K562 (cell line): ENCODE measurements at regions not wholly inside any gene's neighbourhood (a gene's known extent, or its start where the extent isn't known, plus 50 kb on each side); places are given as distances from the start of the nearest gene placed in this dataset.
A peak's percentile ranks its signal among the peaks of the same experiment; 100 is the strongest.

Source experiments
- ATAC-seq: fragments of 200-7000 bp; cut with Tn5 transposase; 3 replicates; pipeline ENCODE4 v1.9.1; 2020; ENCODE audit warnings: moderate library complexity
- BruUV-seq: library from RNA; stranded (reverse); fragments of 400-500 nt; replicated peaks from 2 replicates; lab custom pipeline; 2021; lab: Mats Ljungman, UMichigan
- CTCF ChIA-PET: fragments of 300-600 bp; formaldehyde crosslinking; extraction: SDS; loops from one replicate; lab custom pipeline; 2021; ENCODE audit warnings: low intra/inter-chr PET ratio; lab: Yijun Ruan, JAX
- POLR2A ChIA-PET: fragments of 300-600, 350-650 bp; sonication (Branson Sonifier 250); formaldehyde crosslinking; extraction: SDS; loops from one replicate; lab custom pipeline; 2021; ENCODE audit warnings: antibody characterized with exemption, inconsistent platforms; lab: Yijun Ruan, JAX
- DNase-seq, 4 experiments: peaks; one replicate each; pipeline versions ENCODE4 v3.0.0 to v3.0.0-alpha.2; 2011 to 2018; ENCODE audit warnings: low spot score in 3 of 4, mixed read lengths in 3 of 4; ENCODE audit errors: extremely low read depth in 1 of 4
- FAIRE-seq: peaks from 2 replicates; lab custom pipeline; 2011; peaks lifted over from hg19 to GRCh38; lab: Jason Lieb, UNC
- H2AFZ ChIP-seq: 2 replicates; pipeline ENCODE4 v1.6.0; 2011; ENCODE audit warnings: low read depth, low read length, control low read depth, inconsistent platforms
- H3K27ac ChIP-seq: fragments of 200-600 bp; 3 replicates; pipeline ENCODE4 v1.8.0; 2011; ENCODE audit warnings: low read depth, mild to moderate bottlenecking, control low read depth, inconsistent platforms, low read length, moderate library complexity, mixed read lengths; ENCODE audit errors: extremely low read depth
- H3K27me3 ChIP-seq, 2 experiments: fragments of 300-600 bp in 1 of 2; 2 replicates in 1 of 2; 3 replicates in 1 of 2; pipeline versions ENCODE4 v1.6.0 to v1.8.0; 2011; ENCODE audit warnings: inconsistent platforms in 2 of 2, low read length in 2 of 2, mild to moderate bottlenecking in 1 of 2, mixed read lengths in 1 of 2, moderate library complexity in 1 of 2; ENCODE audit not compliant: control insufficient read depth in 2 of 2, insufficient read depth in 2 of 2
- H3K36me3 ChIP-seq: fragments of 300-600 bp; 3 replicates; pipeline ENCODE4 v1.8.0; 2011; ENCODE audit warnings: mild to moderate bottlenecking, low read length, inconsistent platforms; ENCODE audit not compliant: control insufficient read depth, insufficient read depth
- H3K4me1 ChIP-seq, 2 experiments: fragments of 200-600 bp in 1 of 2; replicated peaks in 1 of 2; 2 replicates in 1 of 2; 3 replicates in 1 of 2; pipeline versions ENCODE4 v1.5.1 to v1.8.0; 2011; ENCODE audit warnings: inconsistent platforms in 2 of 2, low read length in 2 of 2, mild to moderate bottlenecking in 1 of 2, mixed read lengths in 1 of 2, moderate library complexity in 1 of 2; ENCODE audit not compliant: control insufficient read depth in 2 of 2, insufficient read depth in 2 of 2
- H3K4me2 ChIP-seq: 2 replicates; pipeline ENCODE4 v1.6.1; 2011; ENCODE audit warnings: low read length, control low read depth, inconsistent platforms, mixed read lengths; ENCODE audit not compliant: insufficient read depth
- H3K4me3 ChIP-seq: fragments of 200-600 bp; sonication (generic), shearing (Covaris generic); 2 replicates; pipeline ENCODE4 v1.5.1; 2016; ENCODE audit warnings: control low read depth, inconsistent platforms
- H3K79me2 ChIP-seq: fragments of 200-600 bp; 3 replicates; pipeline ENCODE4 v1.8.0; 2011; ENCODE audit warnings: low read length, inconsistent platforms; ENCODE audit not compliant: control insufficient read depth, insufficient read depth
- H3K9ac ChIP-seq, 2 experiments: 2 replicates each; pipeline versions ENCODE4 v1.6.0 to v1.6.1; 2011; ENCODE audit warnings: low read depth in 2 of 2, low read length in 2 of 2, control low read depth in 1 of 2, inconsistent platforms in 1 of 2, mild to moderate bottlenecking in 1 of 2, mixed read lengths in 1 of 2; ENCODE audit not compliant: insufficient read depth in 1 of 2
- H3K9me1 ChIP-seq: one replicate; pipeline ENCODE4 v1.6.0; 2011; ENCODE audit warnings: inconsistent platforms, mild to moderate bottlenecking, low read length, moderate library complexity; ENCODE audit not compliant: control insufficient read depth, insufficient read depth
- H3K9me3 ChIP-seq: replicated peaks from 2 replicates; pipeline ENCODE4 v1.5.1; 2011; ENCODE audit warnings: low read depth, low read length, inconsistent platforms; ENCODE audit not compliant: control insufficient read depth, insufficient read depth
- H4K20me1 ChIP-seq: replicated peaks from 2 replicates; pipeline ENCODE4 v1.6.1; 2011; ENCODE audit warnings: low read length, inconsistent platforms, mixed read lengths; ENCODE audit not compliant: control insufficient read depth, insufficient read depth
- CCNT2 ChIP-seq: IDR thresholded peaks from 2 replicates; pipeline ENCODE4 v1.6.1; 2011; ENCODE audit warnings: borderline replicate concordance, low read depth, mild to moderate bottlenecking, moderate library complexity, mixed read lengths, low read length; ENCODE audit not compliant: insufficient read length; ENCODE audit errors: extremely low read depth
- CTCF ChIP-seq, 3 experiments: IDR thresholded peaks in 2 of 3; conservative IDR thresholded peaks in 1 of 3; 2 replicates each; pipeline ENCODE4 v1.5.1; 2011 to 2012; ENCODE audit warnings: low read length in 3 of 3, mild to moderate bottlenecking in 3 of 3, control low read depth in 2 of 3, improper control_type of control experiment in 1 of 3, inconsistent platforms in 1 of 3, low read depth in 1 of 3, mixed read lengths in 1 of 3, moderate library complexity in 1 of 3; ENCODE audit not compliant: insufficient read depth in 2 of 3
- EWSR1 ChIP-seq: fragments of 450-650 bp; IDR thresholded peaks from 2 replicates; pipeline ENCODE4 v1.6.1; 2018; ENCODE audit warnings: borderline replicate concordance, mild to moderate bottlenecking, low read depth, moderate library complexity; ENCODE audit not compliant: partially characterized antibody
- FOXJ2 ChIP-seq: fragments of 200-800 bp; sonication (Bioruptor generic); IDR thresholded peaks from 2 replicates; pipeline ENCODE4 v1.6.1; 2016; ENCODE audit warnings: missing genetic modification characterization, missing compliant biosample characterization
- MCM2 ChIP-seq: fragments of 450-650 bp; IDR thresholded peaks from 2 replicates; pipeline ENCODE4 v1.6.1; 2017; ENCODE audit warnings: low read depth, mild to moderate bottlenecking
- RAD21 ChIP-seq, 2 experiments: fragments of 250-450 bp in 1 of 2; fragments of 450-650 bp in 1 of 2; sonication (Bioruptor Pico) in 1 of 2; formaldehyde crosslinking in 1 of 2; IDR thresholded peaks in 1 of 2; conservative IDR thresholded peaks in 1 of 2; 2 replicates each; pipeline versions ENCODE4 v1.4.0 to v1.8.0; 2020 to 2022; ENCODE audit warnings: mild to moderate bottlenecking in 2 of 2, moderate library complexity in 1 of 2
- SIN3A ChIP-seq, 2 experiments: fragments of 150-350 bp in 1 of 2; IDR thresholded peaks; 2 replicates each; pipeline ENCODE4 v1.6.1; 2011 to 2016; ENCODE audit warnings: borderline replicate concordance in 2 of 2, low read depth in 2 of 2, low read length in 2 of 2, mild to moderate bottlenecking in 2 of 2, moderate library complexity in 2 of 2; ENCODE audit not compliant: control insufficient read depth in 1 of 2
- SMC3 ChIP-seq: conservative IDR thresholded peaks from 2 replicates; pipeline ENCODE4 v1.6.1; 2011; ENCODE audit warnings: low read depth, low read length, improper control_type of control experiment; ENCODE audit not compliant: insufficient read depth
- TCF7L2 ChIP-seq: fragments of 150-350 bp; IDR thresholded peaks from 2 replicates; pipeline ENCODE4 v1.6.1; 2016; ENCODE audit warnings: low read depth, mild to moderate bottlenecking, low read length, moderate library complexity
- WGBS: fragments of 100-300 bp; shearing (Covaris generic); methylation state at CpG from one replicate; pipeline ENCODE4 v1.1.6; 2016; ENCODE audit warnings: low coverage, mixed read lengths; ENCODE audit not compliant: insufficient coverage; ENCODE audit errors: missing lambda C conversion rate; 5-methylcytosine and 5-hydroxymethylcytosine counted together
- in situ Hi-C: fragments of 300-500 bp; cut with MboI; formaldehyde crosslinking; loops from 4 replicates; pipeline ENCODE4 v1.15.0; 2018; ENCODE audit warnings: inconsistent platforms, mixed read lengths
- intact Hi-C: fragments of 100-400 bp; cut with micrococcal nuclease; formaldehyde crosslinking; loops from 2 replicates; pipeline ENCODE4 v1.14.2; 2022

GRCh38 chr7:25388681-25389080 lies 160.4 kb upstream of the NPVF start:
- H3K4me3 ChIP-seq = no peak overlapping the region
- H3K9me3 ChIP-seq = no peaks in the 10 kb centered on the region
- ChIA-PET CTCF (interaction anchor here (2.5 to 9.8 kb wide), 2 partner anchors 129 to 177 kb away, joined by 29 to 185 read pairs; no protein-coding TSS in a partner anchor), POLR2A (no interaction called here)
- H3K4me2 ChIP-seq = no peak overlapping the region
- H3K36me3 ChIP-seq = no peaks in the 10 kb centered on the region
- no peaks in the 10 kb centered on the region for H3K4me1 ChIP-seq
- H3K79me2 ChIP-seq = no peaks in the 10 kb centered on the region
- 4% methylated on average over 2 of the region's 2 CpGs for WGBS
- no peaks in the 10 kb centered on the region for H3K9me1 ChIP-seq
- in situ Hi-C loops (loop anchor here (5.0 to 25.0 kb wide), 3 partner anchors 131 to 449 kb away; no protein-coding TSS in a partner anchor), intact Hi-C loops (loop anchor here (1.0 kb wide), 1 partner anchor 129 kb away; no protein-coding TSS in a partner anchor)
- no peak for ATAC-seq
- no peak overlapping the region for H2AFZ ChIP-seq
- DNase-seq = no peak
- H3K9ac ChIP-seq = no peak overlapping the region
- no peaks in the 10 kb centered on the region; the same call in 1 of the 2 replicates for H4K20me1 ChIP-seq
- no peak for TF ChIP-seq FOXJ2 (tag)
- TF ChIP-seq, all 486 proteins: peak for 0
- FAIRE-seq = no peak
- Histone ChIP-seq H3K27ac (no peak overlapping the region), H3K27me3 (peaks cover 7 to 17% of the 10 kb centered on the region in 2 experiments)
- BruUV-seq = no TSS peak

GRCh38 chr7:25389489-25390106 lies 161.3 kb upstream of the NPVF start:
- H3K4me1 ChIP-seq = no peaks in the 10 kb centered on the region
- no peaks in the 10 kb centered on the region for H3K9me3 ChIP-seq
- FAIRE-seq (peak; percentile 29), DNase-seq (peak; percentile 24 to 31 (median 25)), ATAC-seq (0 out of 3 replicates have a peak, but pooled peaks have one; percentile 42)
- no peak overlapping the region for H3K4me3 ChIP-seq
- ChIA-PET POLR2A (no interaction called here), CTCF (interaction anchor here (0.7 to 9.8 kb wide), 7 partner anchors 11 to 463 kb away, joined by 3 to 185 read pairs (median 6); no protein-coding TSS in a partner anchor)
- no peak overlapping the region for H2AFZ ChIP-seq
- H3K79me2 ChIP-seq = no peaks in the 10 kb centered on the region
- WGBS = under 1% methylated on average over 6 of the region's 8 CpGs
- intact Hi-C loops (loop anchor here (1.0 kb wide), 1 partner anchor 130 kb away; no protein-coding TSS in a partner anchor), in situ Hi-C loops (loop anchor here (5.0 to 25.0 kb wide), 3 partner anchors 132 to 448 kb away; no protein-coding TSS in a partner anchor)
- H3K27me3 ChIP-seq = peaks cover 7 to 17% of the 10 kb centered on the region in 2 experiments
- H3K4me2 ChIP-seq = no peak overlapping the region
- no peak overlapping the region for H3K27ac ChIP-seq
- no peak overlapping the region for H3K9ac ChIP-seq
- no peaks in the 10 kb centered on the region; the same call in 1 of the 2 replicates for H4K20me1 ChIP-seq
- H3K9me1 ChIP-seq = no peaks in the 10 kb centered on the region
- no peaks in the 10 kb centered on the region for H3K36me3 ChIP-seq
- BruUV-seq = no TSS peak
- TF ChIP-seq CCNT2 (no peak), EWSR1 (no peak), CTCF (IDR thresholded peaks at IDR 0.05 in 2 of 3, conservative IDR thresholded peaks at IDR 0.05 in 1 of 3; ENCODE audit: insufficient read depth in 2 of 3, low read depth in 1 of 3, low read length in 3 of 3) (peak in 2 of 3 experiments; percentile 40 to 67; a peak in 4 of 6 replicates), RAD21 (CRISPR knock-in tag; conservative IDR thresholded peaks at IDR 0.05 in 1 of 2, IDR thresholded peaks at IDR 0.05 in 1 of 2) (peak; percentile 65 to 74), TCF7L2 (no peak), SIN3A (IDR thresholded peaks at IDR 0.05; ENCODE audit: borderline replicate concordance in 2 of 2, control insufficient read depth in 1 of 2, low read depth in 2 of 2, low read length in 2 of 2) (no peak), MCM2 (no peak), SMC3 (peak; percentile 39; the same call in 1 of the 2 replicates)
